Neural progenitor cell (in vitro differentiated cells): ENCODE measurements at regions not wholly inside any gene's neighbourhood (a gene's known extent, or its start where the extent isn't known, plus 50 kb on each side); places are given as distances from the start of the nearest gene placed in this dataset.

Source experiments
- DNase-seq: peaks from one replicate; pipeline ENCODE4 v3.0.0-alpha.2; 2016; ENCODE audit warnings: low spot score
- H2AFZ ChIP-seq: fragments of 200-600 bp; sonication (generic); replicated peaks from 2 replicates; pipeline ENCODE4 v1.6.1; 2016; ENCODE audit warnings: antibody characterized with exemption
- H3F3A ChIP-seq: fragments of 200-600 bp; sonication (generic); 2 replicates; pipeline ENCODE4 v1.6.1; 2016; ENCODE audit warnings: antibody characterized with exemption, low read depth
- H3K27ac ChIP-seq: fragments of 200-600 bp; sonication (generic); 2 replicates; pipeline ENCODE4 v1.5.1; 2016; ENCODE audit warnings: mild to moderate bottlenecking
- H3K27me3 ChIP-seq: fragments of 200-600 bp; sonication (generic); 2 replicates; pipeline ENCODE4 v1.6.1; 2016; ENCODE audit warnings: mild to moderate bottlenecking, moderate library complexity
- H3K36me3 ChIP-seq: fragments of 200-600 bp; sonication (generic); 2 replicates; pipeline ENCODE4 v1.5.1; 2016
- H3K4me1 ChIP-seq: fragments of 200-600 bp; sonication (generic); 2 replicates; pipeline ENCODE4 v1.6.1; 2016; ENCODE audit warnings: mixed run types
- H3K4me2 ChIP-seq: fragments of 200-600 bp; sonication (generic); 2 replicates; pipeline ENCODE4 v1.6.1; 2016
- H3K4me3 ChIP-seq: fragments of 200-600 bp; sonication (generic); 2 replicates; pipeline ENCODE4 v1.5.1; 2016
- H3K79me2 ChIP-seq: fragments of 200-600 bp; sonication (generic); 2 replicates; pipeline ENCODE4 v1.6.1; 2016; ENCODE audit warnings: low read depth
- H3K9ac ChIP-seq: fragments of 200-600 bp; sonication (generic); 2 replicates; pipeline ENCODE4 v1.6.1; 2016
- H3K9me3 ChIP-seq: fragments of 200-600 bp; sonication (generic); 2 replicates; pipeline ENCODE4 v1.5.1; 2016; ENCODE audit warnings: low read depth
- H4K20me1 ChIP-seq: fragments of 200-600 bp; sonication (generic); 2 replicates; pipeline ENCODE4 v1.6.1; 2016; ENCODE audit warnings: low read depth
- H3K27ac Mint-ChIP-seq: 3 replicates; pipeline ENCODE4 v1.8.0; 2021; ENCODE audit warnings: mixed read lengths
- H3K27me3 Mint-ChIP-seq: 2 replicates; pipeline ENCODE4 v1.8.0; 2022; ENCODE audit warnings: low read depth, mild to moderate bottlenecking, inconsistent platforms, moderate library complexity, mixed read lengths; ENCODE audit not compliant: insufficient read depth
- H3K36me3 Mint-ChIP-seq: 3 replicates; pipeline ENCODE4 v1.8.0; 2021; ENCODE audit warnings: mixed read lengths
- H3K4me1 Mint-ChIP-seq: 3 replicates; pipeline ENCODE4 v1.8.0; 2021; ENCODE audit warnings: mixed read lengths
- H3K4me3 Mint-ChIP-seq: 3 replicates; pipeline ENCODE4 v1.8.0; 2021; ENCODE audit warnings: mild to moderate bottlenecking, moderate library complexity, mixed read lengths
- H3K9me3 Mint-ChIP-seq: 3 replicates; pipeline ENCODE4 v1.8.0; 2020; ENCODE audit warnings: mixed read lengths
- CTCF ChIP-seq: fragments of 200-600 bp; sonication (generic); IDR thresholded peaks from 2 replicates; pipeline ENCODE4 v1.5.1; 2017; ENCODE audit warnings: antibody characterized with exemption, mild to moderate bottlenecking
- EZH2 ChIP-seq: fragments of 200-600 bp; sonication (generic); IDR thresholded peaks from 2 replicates; pipeline ENCODE4 v1.6.1; 2017; ENCODE audit warnings: antibody characterized with exemption, mild to moderate bottlenecking, moderate library complexity
- EZH2phosphoT487 ChIP-seq: fragments of 200-600 bp; sonication (generic); IDR thresholded peaks from 2 replicates; pipeline ENCODE4 v1.6.1; 2017; ENCODE audit warnings: antibody characterized with exemption

- H3K36me3 Mint-ChIP-seq = no peaks in the 10 kb centered on the region
- H3K4me3 Mint-ChIP-seq = no peak overlapping the region
- H3K4me1 ChIP-seq = no peaks in the 10 kb centered on the region
- no peak overlapping the region for H3K9ac ChIP-seq
- no peaks in the 10 kb centered on the region for H3K9me3 ChIP-seq
- H3K9me3 Mint-ChIP-seq = peaks cover 2% of the 10 kb centered on the region
- no peak for DNase-seq
- no peaks in the 10 kb centered on the region for H3K4me1 Mint-ChIP-seq
- no peak overlapping the region for H3K27ac Mint-ChIP-seq
- no peak overlapping the region for H2AFZ ChIP-seq
- H3K4me2 ChIP-seq = no peak overlapping the region
- H3K27me3 ChIP-seq = no peaks in the 10 kb centered on the region
- H3K36me3 ChIP-seq = no peaks in the 10 kb centered on the region
- no peak overlapping the region for H3K27ac ChIP-seq
- H3K27me3 Mint-ChIP-seq = no peaks in the 10 kb centered on the region
- TF ChIP-seq EZH2phosphoT487 = no peak
- no peak for TF ChIP-seq EZH2
- TF ChIP-seq CTCF = no peak
- no peaks in the 10 kb centered on the region for H3K79me2 ChIP-seq
- H4K20me1 ChIP-seq = no peaks in the 10 kb centered on the region
- H3F3A ChIP-seq = no peaks in the 10 kb centered on the region
- no peak overlapping the region for H3K4me3 ChIP-seq
Observed at GRCh38 chr5:144002876-144003275, 167.6 kb downstream of the YIPF5 start.

GRCh38 chr5:144003636-144004035 lies 166.8 kb downstream of the YIPF5 start:
- H3K4me3 ChIP-seq = no peak overlapping the region
- H3K36me3 Mint-ChIP-seq = no peaks in the 10 kb centered on the region
- no peaks in the 10 kb centered on the region for H3K9me3 Mint-ChIP-seq

GRCh38 chr5:144004146-144004545 lies 166.3 kb downstream of the YIPF5 start:
- no peaks in the 10 kb centered on the region for H3K9me3 ChIP-seq
- H3K4me2 ChIP-seq = no peak overlapping the region
- H3K9ac ChIP-seq = no peak overlapping the region
- H3F3A ChIP-seq = no peaks in the 10 kb centered on the region
- Mint-ChIP-seq H3K4me3 (no peak overlapping the region), H3K4me1 (no peaks in the 10 kb centered on the region), H3K27me3 (no peaks in the 10 kb centered on the region), H3K36me3 (no peaks in the 10 kb centered on the region), H3K9me3 (no peaks in the 10 kb centered on the region), H3K27ac (no peak overlapping the region)
- TF ChIP-seq EZH2 (no peak), CTCF (no peak), EZH2phosphoT487 (no peak)
- no peaks in the 10 kb centered on the region for H4K20me1 ChIP-seq
- no peak overlapping the region for H3K4me3 ChIP-seq
- no peak overlapping the region for H2AFZ ChIP-seq
- no peak overlapping the region for H3K27ac ChIP-seq
- no peak for DNase-seq
- H3K27me3 ChIP-seq = no peaks in the 10 kb centered on the region
- H3K4me1 ChIP-seq = no peaks in the 10 kb centered on the region
- no peaks in the 10 kb centered on the region for H3K79me2 ChIP-seq
- H3K36me3 ChIP-seq = no peaks in the 10 kb centered on the region

More at GRCh38 chr5:144003636-144004035, 166.8 kb downstream of the YIPF5 start:
- Histone ChIP-seq H3K9ac (no peak overlapping the region), H3K4me2 (no peak overlapping the region), H3K27ac (no peak overlapping the region), H3K36me3 (no peaks in the 10 kb centered on the region), H3K9me3 (no peaks in the 10 kb centered on the region), H3F3A (no peaks in the 10 kb centered on the region), H3K27me3 (no peaks in the 10 kb centered on the region), H2AFZ (no peak overlapping the region), H4K20me1 (no peaks in the 10 kb centered on the region), H3K4me1 (no peaks in the 10 kb centered on the region), H3K79me2 (no peaks in the 10 kb centered on the region)
- TF ChIP-seq EZH2phosphoT487 = no peak
- no peak for TF ChIP-seq EZH2
- no peak for TF ChIP-seq CTCF
- Mint-ChIP-seq H3K27ac (no peak overlapping the region), H3K4me3 (no peak overlapping the region), H3K4me1 (no peaks in the 10 kb centered on the region), H3K27me3 (no peaks in the 10 kb centered on the region)
- no peak for DNase-seq

GRCh38 chr5:144004751-144005150 lies 165.7 kb downstream of the YIPF5 start:
- DNase-seq = no peak
- Histone ChIP-seq H3K79me2 (no peaks in the 10 kb centered on the region), H3K36me3 (no peaks in the 10 kb centered on the region), H3K27ac (no peak overlapping the region), H3K4me1 (no peaks in the 10 kb centered on the region), H2AFZ (no peak overlapping the region), H3F3A (no peaks in the 10 kb centered on the region), H3K9ac (no peak overlapping the region), H3K9me3 (no peaks in the 10 kb centered on the region), H3K27me3 (no peaks in the 10 kb centered on the region), H3K4me3 (no peak overlapping the region), H3K4me2 (no peak overlapping the region), H4K20me1 (no peaks in the 10 kb centered on the region)
- Mint-ChIP-seq H3K4me3 (no peak overlapping the region), H3K27me3 (no peaks in the 10 kb centered on the region), H3K9me3 (no peaks in the 10 kb centered on the region), H3K36me3 (no peaks in the 10 kb centered on the region), H3K27ac (no peak overlapping the region), H3K4me1 (no peaks in the 10 kb centered on the region)
- no peak for TF ChIP-seq EZH2phosphoT487
- TF ChIP-seq EZH2 = no peak
- TF ChIP-seq CTCF = no peak
